GM19438 (cell line): ENCODE measurements at regions not wholly inside any gene's neighbourhood (a gene's known extent, or its start where the extent isn't known, plus 50 kb on each side); places are given as distances from the start of the nearest gene placed in this dataset.
A peak's percentile ranks its signal among the peaks of the same experiment; 100 is the strongest.

Source experiments
- ATAC-seq: cut with Tn5 transposase; IDR thresholded peaks from one replicate; pipeline ENCODE4 v1.9.1; 2021; ENCODE audit warnings: low read depth; ENCODE audit not compliant: unreplicated experiment

- no peak for ATAC-seq
Measured at GRCh38 chr9:117775591-117775990, 71.4 kb downstream of the TLR4 start.

DNA sequence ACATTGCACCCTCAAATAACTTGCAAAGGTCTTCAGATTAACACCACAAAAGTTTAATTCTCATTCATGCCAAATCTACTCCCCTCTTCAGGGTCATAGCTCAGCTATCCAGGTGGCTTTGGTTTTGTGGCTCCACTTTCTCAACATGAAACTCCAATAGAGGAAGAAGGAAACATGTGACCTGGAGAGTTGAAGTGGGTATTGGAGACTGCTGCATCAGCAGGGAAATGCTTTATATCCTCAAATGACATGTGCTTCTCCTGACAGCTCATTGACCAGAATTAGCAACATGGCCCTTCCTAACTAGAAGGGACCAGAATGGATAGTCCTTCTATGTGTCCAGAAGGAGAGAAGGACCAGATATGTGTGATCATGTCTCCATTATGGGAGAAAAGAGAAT is 73.6 kb downstream of the TLR4 start:
- peak; percentile 86 for ATAC-seq

GRCh38 chr9:117779760-117780159 is 75.6 kb downstream of the TLR4 start:
- ATAC-seq, result no peak

GRCh38 chr9:117782931-117783788 is 79.0 kb downstream of the TLR4 start:
- ATAC-seq, result peak; percentile 75

DNA sequence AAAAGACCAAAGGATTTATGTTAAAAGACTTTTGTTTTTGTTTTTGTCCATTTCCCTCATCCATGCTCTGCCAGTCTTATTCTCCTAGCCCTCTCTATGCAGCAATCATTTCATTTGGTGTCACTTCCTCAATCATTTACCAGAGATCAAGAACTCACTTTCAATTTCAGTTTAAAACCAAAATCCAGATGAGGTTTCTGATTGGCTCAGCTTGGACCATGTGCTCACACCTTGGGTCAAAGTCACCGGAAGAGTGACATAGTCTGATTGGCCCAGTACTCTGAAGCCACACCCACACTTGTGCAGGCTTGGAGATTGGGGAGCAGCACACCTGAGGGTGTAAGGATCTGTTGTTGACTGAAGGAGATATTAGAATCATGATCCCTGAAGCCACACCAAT is 79.6 kb downstream of the TLR4 start:
- ATAC-seq, result peak; percentile 92

GRCh38 chr9:117784996-117785395 is 80.8 kb downstream of the TLR4 start:
- no peak for ATAC-seq

- no peak for ATAC-seq
Measured at GRCh38 chr9:117787746-117788145, 83.5 kb downstream of the TLR4 start.

GRCh38 chr9:117795271-117795670 is 91.1 kb downstream of the TLR4 start:
- no peak for ATAC-seq

- ATAC-seq, result no peak
Measured at GRCh38 chr9:117796681-117797080, 92.5 kb downstream of the TLR4 start.

DNA sequence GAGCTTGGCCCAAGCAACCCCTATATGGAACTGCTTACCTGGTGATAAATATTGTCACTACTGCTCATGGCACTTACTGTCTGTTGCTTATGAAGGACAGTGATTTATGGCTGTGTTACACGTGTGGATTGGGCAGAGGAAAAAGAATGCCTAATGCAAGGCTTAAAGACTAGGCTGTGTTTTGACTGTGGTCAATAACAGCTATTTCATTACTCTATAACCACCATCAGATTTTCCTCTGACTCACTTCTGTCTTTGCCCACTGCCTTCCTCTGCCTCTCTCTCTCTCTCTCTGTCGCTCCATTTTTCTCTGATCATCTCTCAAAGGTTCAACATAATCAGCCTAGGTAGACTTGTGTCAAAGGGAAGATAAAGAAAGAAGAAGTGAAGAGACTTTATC is 96.2 kb downstream of the TLR4 start:
- no peak for ATAC-seq

GRCh38 chr9:117809751-117810150 is 105.5 kb downstream of the TLR4 start:
- ATAC-seq, result no peak

DNA sequence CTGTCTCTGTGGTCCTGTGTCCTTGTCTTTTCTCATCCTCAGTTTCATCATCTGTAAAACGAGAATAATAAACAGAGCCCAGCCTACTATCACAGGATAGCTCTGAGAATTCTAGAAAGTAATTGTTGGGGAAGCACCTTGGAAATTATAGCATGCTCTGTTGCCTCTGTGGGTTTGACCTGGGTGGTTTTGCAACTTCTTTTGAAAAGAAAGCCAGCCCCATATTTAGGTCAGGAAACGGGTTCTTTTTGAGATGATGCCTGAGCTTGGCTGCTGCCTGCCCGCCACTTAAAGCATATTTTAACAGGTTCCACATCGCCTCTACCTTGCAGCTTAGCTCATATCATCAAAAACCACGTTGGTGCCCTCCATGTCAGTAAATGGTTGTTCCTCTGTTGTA is 111.1 kb downstream of the TLR4 start:
- peak; percentile 86 for ATAC-seq

DNA sequence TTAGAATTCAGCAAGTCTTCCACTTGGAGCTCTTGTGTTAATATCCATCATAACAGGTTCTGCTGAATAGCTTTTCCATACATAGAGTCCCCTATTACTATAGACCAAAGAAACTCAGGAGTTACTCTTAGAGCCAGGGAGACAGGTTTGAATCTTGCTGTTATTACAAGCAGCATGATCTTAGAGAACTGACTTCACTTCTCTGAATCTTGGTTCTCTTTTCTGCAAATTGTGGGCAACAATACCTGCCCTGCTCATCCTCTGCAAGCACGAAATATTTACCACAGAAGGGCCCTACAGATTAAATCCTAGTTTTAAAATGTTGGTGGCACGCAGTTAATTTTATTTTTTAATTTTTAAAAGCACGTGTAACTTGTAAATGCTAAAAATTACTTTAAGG is 111.7 kb downstream of the TLR4 start:
- no peak for ATAC-seq

- ATAC-seq, result no peak
Measured at GRCh38 chr9:117821954-117822353, 117.8 kb downstream of the TLR4 start.

DNA sequence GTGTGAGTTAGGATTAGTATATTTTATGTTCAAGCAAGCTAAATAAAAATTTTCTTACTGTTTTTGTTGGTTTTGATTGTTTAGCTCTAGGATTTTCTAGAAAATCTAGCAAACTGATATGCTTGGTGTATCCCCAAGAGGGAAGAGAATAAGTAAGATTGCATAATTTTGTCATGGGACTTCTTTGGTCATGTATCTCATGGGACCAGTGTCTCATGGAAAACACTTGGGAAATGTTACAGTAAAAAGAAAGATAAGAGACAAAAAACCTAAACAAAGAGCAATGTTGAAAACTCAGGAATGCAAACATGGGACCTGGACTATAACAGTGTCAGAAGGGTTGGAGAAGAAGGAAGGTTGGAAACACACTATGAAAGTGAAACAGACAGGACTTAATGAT is 119.4 kb downstream of the TLR4 start:
- ATAC-seq, result no peak

GRCh38 chr9:117825609-117826347 is 121.6 kb downstream of the TLR4 start:
- ATAC-seq, result peak; percentile 97

GRCh38 chr9:117826837-117827236 is 122.6 kb downstream of the TLR4 start:
- no peak for ATAC-seq

GRCh38 chr9:117827456-117827855 is 123.3 kb downstream of the TLR4 start:
- no peak for ATAC-seq

DNA sequence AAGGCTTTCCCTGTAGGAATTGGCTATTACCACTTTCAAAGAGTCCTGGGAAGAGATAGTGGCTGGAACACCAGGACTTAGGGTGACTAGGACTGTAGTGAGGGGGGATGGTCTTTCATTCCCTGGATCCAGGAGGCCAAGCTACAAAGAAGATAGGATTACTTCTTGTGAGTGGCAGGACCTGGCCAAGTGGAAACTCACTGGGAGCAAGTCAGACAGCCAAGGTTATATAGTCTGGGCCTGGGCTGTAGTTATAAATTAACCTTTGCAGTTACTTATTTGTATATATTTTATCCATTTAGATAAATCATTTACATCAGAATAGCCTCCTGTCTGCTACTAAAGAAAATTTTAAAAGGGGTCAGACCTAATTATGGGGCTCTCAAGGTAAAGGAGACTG is 124.3 kb downstream of the TLR4 start:
- no peak for ATAC-seq

DNA sequence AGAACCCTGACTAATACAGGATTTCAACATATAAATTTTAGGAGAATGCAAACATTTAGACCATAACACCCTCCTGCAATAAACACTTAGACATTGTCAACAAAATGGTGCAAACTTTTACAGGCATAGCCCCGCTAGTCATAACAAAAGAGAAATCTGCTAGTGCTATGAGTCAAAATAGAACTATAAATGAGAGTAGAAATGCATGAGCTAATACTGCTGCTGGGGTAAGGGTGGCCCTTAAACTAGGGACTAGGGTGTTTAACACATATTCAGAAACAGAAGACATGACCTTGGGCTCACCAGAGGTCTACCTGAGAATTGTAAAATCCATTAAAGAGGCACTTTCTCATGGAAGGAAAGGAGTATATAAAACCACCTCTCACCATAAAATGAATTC is 131.6 kb downstream of the TLR4 start:
- peak; percentile 77 for ATAC-seq

DNA sequence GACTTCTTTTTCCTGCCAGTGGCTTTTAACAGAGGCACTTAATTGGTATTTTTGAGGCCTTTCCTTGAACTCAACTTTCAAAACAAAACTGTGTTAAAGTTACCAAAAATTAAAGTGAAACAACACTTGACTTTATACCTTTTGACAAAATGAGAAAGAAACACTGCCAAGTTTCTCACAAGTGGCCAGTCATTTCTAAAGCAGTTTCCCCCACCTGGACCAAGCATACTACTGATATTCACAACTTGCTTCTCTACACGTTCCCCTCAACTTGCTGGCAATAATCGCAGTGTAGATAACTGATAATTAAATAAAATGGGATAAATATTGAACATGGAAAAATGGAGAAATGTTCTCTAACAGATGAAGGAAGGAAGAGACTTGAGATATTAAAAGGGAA is 135.7 kb downstream of the TLR4 start:
- no peak for ATAC-seq
